Activated T-cell treated with anti-CD3 and anti-CD28 coated beads for 48 hours (primary cell): ENCODE measurements at regions not wholly inside any gene's neighbourhood (a gene's known extent, or its start where the extent isn't known, plus 50 kb on each side); places are given as distances from the start of the nearest gene placed in this dataset.

ENCODE experiments used
- DNase-seq: peaks from one replicate; pipeline ENCODE4 v3.0.0-alpha.2; 2020; ENCODE audit warnings: low read depth

GRCh38 chr10:14391342-14391741 lies 60.6 kb upstream of the FRMD4A start:
- DNase-seq = no peak

GRCh38 chr10:14389981-14390590 lies 59.4 kb upstream of the FRMD4A start:
- peak; percentile 29 for DNase-seq

- DNase-seq = peak; percentile 65
Observed at GRCh38 chr10:14385596-14386593, 55.2 kb upstream of the FRMD4A start.

- DNase-seq = no peak
Observed at GRCh38 chr10:14384915-14385314, 54.2 kb upstream of the FRMD4A start.

GRCh38 chr10:14384116-14384730 lies 53.5 kb upstream of the FRMD4A start:
- no peak for DNase-seq

- DNase-seq = no peak
Observed at GRCh38 chr10:14383266-14383665, 52.5 kb upstream of the FRMD4A start.

GRCh38 chr10:14382531-14382930 lies 51.8 kb upstream of the FRMD4A start:
- no peak for DNase-seq

- peak; percentile 7 for DNase-seq
Observed at GRCh38 chr10:14382022-14382421, 51.3 kb upstream of the FRMD4A start.

- DNase-seq = no peak
Observed at GRCh38 chr10:14381475-14381874, 50.8 kb upstream of the FRMD4A start.

- DNase-seq = no peak
Observed at GRCh38 chr10:14380746-14381145, 50.0 kb upstream of the FRMD4A start.
